SW 1271 (cell line): ENCODE measurements at regions not wholly inside any gene's neighbourhood (a gene's known extent, or its start where the extent isn't known, plus 50 kb on each side); places are given as distances from the start of the nearest gene placed in this dataset.
"Not testable (repeated sequence)": the region's sequence is repeated elsewhere in the genome, so short reads cannot be mapped to it uniquely, and the experiment has no call there.

ENCODE experiments used
- DNase-seq, 2 experiments: peaks; one replicate each; lab custom pipeline; 2025; lab: John Stamatoyannopoulos, UW

DNA sequence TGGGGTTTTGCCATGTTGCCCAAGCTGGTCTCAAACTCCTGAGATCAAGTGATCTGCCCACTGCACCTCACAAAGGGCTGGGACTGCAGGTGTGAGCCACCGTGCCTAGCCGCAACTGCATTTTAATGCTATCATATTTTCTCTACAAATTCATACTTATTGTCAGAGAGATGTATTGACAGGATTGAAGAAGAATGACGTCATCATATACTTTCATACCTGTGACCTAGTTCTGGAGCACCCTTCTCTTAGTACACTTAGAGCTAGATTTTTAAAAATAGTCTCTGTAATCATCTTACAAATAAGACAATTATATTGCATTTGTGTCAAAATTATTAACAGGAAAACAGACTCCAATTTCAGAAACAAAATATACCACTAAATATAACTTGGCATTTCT is 242.8 kb upstream of the PDZRN3 start:
- no peak for DNase-seq

DNA sequence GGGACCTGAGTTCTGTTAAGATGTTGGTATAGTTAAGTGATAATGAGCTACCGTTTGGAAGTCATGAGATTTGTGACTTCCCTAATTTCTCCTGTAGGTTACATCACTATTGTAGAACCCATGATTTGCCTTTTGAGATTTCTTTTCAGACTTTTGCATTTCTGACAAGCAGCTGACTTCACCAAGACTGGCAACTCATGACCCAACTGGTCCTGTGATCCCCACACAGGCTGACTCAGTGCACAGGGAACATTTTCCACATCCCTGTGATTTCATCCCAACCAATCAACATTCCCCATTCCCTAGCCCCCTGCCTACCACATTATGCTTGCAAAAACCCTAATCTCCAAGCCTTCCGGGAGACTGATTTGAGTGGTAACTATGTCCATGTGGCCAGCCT is 242.1 kb upstream of the PDZRN3 start:
- DNase-seq, result no peak

DNA sequence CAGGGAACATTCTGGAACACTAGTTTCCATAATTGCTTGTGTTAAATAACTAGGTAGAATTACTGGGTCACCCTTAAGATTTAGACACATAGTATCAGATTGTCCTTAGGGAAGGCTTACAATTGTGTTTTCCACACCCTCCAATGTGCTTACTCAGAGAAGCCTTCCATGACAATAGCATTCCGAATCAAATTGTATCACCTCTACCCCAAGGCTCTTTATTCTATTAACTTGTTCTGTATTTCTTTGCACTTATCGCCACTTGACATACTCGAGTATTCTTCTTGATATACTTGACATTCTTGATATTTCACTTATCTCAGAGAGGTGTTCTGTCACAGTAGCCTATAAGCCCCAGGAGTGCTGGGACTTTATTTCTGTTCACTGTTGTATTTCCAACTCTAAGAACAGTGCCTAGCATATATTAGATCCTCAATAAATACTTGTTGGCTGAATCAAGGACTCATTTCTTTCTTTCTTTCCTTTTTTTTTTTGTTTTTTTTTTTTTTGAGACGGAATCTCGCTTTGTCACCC is 238.9 kb upstream of the PDZRN3 start:
- no peak for DNase-seq

DNA sequence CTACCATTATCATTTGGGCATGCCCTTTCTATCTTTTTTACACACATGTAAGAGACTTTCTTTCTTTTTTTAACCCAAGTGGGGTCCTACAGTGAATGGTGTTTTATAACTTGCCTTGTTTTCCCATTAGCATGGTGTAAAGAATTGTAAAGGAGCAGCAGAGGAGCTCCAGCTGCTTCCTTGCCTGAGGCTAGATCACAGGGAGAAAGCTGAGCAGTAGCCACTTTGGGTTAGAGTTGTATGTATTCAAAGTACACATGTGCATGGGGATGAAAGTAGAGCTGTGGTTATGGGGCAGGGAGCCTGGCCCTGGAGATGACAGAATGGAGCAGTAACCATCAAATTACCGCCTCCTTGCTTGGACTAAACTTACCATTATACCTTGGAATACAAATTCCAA is 231.1 kb upstream of the PDZRN3 start:
- no peak for DNase-seq

DNA sequence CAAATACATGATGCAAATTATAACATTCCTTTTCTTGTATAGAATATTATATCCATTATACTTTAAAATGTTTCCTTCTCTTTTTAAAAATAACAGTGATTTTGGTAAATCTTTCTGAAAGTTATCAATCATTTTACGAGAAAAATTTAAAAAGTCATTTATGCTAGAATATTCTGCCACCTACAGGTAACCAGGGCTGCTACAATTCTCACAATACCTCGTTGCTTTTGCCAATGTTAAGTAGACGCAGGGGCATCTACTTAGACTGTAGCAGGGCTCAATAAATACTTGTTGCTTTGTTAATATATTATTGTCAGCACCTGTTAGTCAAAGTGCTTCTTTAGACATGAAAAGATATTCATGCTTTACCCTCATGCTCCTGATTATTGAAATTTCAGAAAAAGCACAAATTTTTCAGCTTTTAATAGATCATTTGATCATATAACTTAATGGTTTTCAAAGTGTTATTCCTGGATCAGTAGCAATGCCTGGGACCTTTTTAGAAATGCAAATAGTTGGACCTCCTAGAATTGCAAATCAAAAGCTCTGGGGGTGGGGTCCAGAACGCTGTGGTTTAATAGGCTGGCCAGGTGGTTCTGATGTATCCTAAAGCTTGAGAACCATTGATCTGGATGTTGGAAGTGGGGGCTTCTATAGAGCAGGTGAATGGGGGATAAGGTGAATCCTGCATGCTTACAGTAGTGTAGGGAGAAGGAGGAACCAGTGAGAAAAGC is 223.6 kb upstream of the PDZRN3 start:
- DNase-seq, result no peak

GRCh38 chr3:73846951-73847350 is 222.2 kb upstream of the PDZRN3 start:
- DNase-seq, result no peak

- no peak for DNase-seq
These were observed 214.3 kb upstream of the PDZRN3 start for GRCh38 chr3:73839032-73839431.

GRCh38 chr3:73835945-73836344 is 211.2 kb upstream of the PDZRN3 start:
- no peak for DNase-seq

- no peak for DNase-seq
These were observed 207.7 kb upstream of the PDZRN3 start for GRCh38 chr3:73832426-73832825.

DNA sequence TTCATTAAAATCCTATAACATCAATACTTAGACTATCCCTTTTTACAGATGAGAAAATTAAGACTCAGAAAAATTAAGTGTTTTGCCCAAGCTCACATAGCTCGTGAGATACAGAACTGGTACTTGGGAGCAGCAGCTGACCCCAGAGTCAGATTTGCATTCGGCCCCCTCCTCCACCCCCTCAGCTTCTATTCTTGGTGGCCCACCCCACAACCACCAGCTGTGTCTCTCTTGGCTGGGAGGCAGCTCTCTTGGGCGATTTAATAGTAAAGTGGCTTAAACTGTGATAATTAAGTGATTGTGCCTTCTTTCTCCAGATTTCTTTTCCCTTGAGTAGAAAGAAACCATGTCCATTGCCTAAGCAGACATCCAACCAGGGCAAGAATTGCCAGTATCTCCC is 203.6 kb upstream of the PDZRN3 start:
- no peak for DNase-seq

DNA sequence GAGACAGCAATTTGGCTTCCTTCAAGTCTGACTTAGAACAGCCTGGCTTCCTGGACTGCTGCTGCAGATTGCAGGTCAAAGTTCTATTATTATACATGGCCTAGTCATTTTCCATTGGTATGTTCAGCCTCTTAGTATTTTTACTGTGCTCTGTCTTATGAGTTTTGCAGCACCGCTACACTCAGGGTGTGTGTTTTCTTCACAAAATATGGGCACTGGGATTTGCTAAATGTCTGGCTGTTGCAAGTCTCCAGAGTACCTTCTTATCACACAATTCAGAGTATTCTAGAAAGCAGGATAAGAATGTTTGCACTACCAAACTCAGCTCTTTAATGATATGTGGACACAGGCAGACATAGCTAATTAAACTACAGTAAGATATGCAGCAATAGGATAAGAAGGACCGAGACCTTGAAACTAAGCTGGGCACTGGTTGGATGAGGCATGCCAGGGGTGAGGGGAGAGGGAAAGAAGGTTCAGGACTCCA is 203.0 kb upstream of the PDZRN3 start:
- DNase-seq, result no peak

DNA sequence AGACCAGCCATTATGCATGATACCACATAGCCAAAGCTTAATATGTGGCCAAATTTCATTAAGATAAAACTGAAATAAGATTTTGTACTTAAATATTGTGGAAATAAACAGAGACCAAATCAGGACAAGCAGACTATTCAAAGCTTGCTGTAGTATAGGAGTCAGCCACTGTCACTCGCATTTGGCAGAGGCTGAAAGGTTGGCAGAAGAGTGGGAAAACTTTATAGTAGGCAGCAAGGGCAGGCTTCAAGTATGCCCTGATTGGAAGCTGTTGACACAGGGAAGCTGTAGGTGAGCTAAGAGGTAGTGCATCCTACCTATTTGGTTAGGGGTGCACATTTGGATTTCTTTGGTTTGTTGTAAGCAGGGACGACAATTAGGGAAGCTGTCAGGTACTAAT is 202.5 kb upstream of the PDZRN3 start:
- DNase-seq, result no peak

GRCh38 chr3:73820896-73821295 is 196.2 kb upstream of the PDZRN3 start:
- DNase-seq, result not testable (repeated sequence)

- DNase-seq, result no peak
These were observed 195.7 kb upstream of the PDZRN3 start for GRCh38 chr3:73820431-73820830.

GRCh38 chr3:73815966-73816365 is 191.2 kb upstream of the PDZRN3 start:
- DNase-seq, result no peak

GRCh38 chr3:73813692-73814292 is 189.1 kb upstream of the PDZRN3 start:
- DNase-seq, result no peak

DNA sequence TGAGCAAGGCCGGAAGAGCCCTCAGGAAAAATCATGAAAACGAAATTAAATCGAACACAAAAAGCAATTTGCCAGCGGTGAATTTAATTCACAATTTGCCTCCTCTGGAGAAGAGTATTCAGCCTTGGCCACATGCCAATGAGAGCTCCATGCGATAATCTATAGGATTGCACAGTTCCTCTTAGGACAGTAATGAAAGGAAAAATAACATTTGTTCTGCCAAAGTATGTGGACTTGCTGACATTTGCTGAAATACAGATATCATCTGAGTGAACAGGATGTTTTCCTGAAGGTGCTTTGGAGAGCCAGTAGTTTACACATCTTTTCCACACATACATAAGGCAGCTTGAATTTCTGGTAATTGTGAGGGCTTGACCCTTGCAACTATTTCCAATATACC is 188.6 kb upstream of the PDZRN3 start:
- no peak for DNase-seq

GRCh38 chr3:73812054-73812453 is 187.3 kb upstream of the PDZRN3 start:
- DNase-seq, result no peak

DNA sequence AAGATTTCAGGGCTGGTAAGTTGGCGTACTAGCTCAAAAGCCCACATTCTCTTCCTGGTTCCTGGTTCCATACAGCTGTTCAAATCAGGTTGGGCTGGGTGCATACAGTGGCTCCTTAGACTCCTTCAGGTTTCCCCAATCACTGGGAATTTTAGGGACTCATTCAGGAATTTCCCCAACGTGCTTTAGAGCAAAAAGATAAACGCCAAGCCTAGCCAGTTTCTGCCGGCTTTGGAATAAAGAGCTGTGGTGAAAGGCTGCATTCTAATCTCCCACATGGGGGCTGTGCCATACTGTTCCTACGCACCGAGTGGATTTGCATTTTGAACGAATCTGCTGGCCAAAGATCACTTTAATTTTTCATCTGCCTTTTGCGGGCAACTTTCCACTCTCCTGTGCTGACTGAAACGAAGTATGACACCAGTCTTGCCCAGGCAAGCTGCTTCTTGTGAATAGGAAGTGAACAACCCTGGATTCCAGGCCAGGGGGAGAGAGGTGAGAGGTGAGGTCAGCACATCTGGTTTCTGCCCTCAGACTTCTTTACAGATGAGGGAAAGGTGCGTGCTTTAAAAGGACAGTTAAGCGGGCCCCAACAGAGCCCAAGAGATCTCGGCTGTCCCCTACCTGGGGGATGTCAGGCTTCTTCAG is 184.2 kb upstream of the PDZRN3 start:
- no peak for DNase-seq

GRCh38 chr3:73805435-73805834 is 180.7 kb upstream of the PDZRN3 start:
- DNase-seq, result no peak

DNA sequence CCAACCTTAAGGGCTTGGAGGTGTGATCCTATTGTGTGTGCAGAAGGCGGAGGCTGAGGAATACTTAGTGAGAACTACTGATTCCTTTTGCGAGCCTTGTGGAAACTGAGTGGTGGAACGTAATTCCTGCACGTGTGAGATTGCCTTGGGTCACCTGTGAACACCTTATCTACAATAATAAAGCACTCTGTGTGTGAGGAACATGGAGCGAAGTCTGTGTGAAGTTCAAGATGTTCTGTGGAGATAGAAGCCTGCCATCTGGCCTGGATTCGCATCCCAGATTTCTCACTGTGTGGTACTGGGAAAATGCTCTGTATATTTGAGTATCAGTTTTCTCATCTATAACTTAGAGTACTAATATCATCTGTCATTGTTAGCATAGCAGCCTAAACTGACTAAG is 179.5 kb upstream of the PDZRN3 start:
- DNase-seq, result no peak

DNA sequence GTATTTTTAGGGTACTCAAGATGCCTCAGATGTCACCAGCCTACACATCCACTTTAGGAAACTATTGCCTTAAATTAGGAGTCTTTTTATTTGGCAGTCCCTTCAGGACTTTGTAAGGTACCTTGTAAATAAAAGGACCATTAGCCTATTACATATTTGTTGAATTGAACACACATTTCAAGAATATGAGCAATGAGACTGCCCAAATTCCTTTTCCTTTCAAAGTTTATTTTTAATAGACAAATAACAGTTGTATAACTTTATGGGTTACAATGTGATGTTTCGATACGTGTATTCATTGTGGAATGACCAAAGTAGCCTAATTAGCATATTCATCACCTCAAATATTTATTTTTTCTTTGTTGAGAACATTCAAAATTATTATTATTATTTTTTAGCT is 176.7 kb upstream of the PDZRN3 start:
- DNase-seq, result no peak

DNA sequence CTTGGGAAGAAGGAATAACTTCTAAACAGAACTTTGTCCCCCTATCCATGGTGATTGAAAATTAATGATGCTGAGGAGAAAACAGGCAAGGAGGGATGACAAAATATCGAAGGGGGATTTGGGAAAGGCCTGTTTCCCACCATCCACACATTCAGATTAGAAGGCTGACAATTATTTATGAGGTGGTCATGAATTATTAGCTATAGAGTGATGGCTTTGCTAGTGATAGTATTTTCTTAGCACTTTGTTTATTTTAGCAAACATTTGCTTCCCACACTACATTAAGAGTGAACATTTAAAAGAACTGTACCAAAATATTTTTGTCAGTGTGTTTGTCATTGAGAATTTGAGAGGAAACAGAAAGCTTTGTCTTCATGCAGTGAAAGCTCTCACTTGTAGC is 172.6 kb upstream of the PDZRN3 start:
- no peak for DNase-seq
